Large intestine (tissue), 3 donors: ENCODE measurements at regions not wholly inside any gene's neighbourhood (a gene's known extent, or its start where the extent isn't known, plus 50 kb on each side); places are given as distances from the start of the nearest gene placed in this dataset.

Source experiments
- DNase-seq, 2 donors: peaks; one replicate each; pipeline versions ENCODE4 v3.0.0 to v3.0.0-alpha.2; 2013
- H3K27ac ChIP-seq: one replicate; pipeline ENCODE4 v1.5.1; 2013; ENCODE audit warnings: low read length
- H3K27me3 ChIP-seq: 2 replicates; pipeline ENCODE4 v1.6.1; 2013; ENCODE audit warnings: low read length; ENCODE audit not compliant: control insufficient read depth, insufficient read depth
- H3K36me3 ChIP-seq: 2 replicates; pipeline ENCODE4 v1.6.1; 2013; ENCODE audit warnings: low read length; ENCODE audit not compliant: control insufficient read depth, insufficient read depth
- H3K4me1 ChIP-seq: one replicate; pipeline ENCODE4 v1.6.1; 2013; ENCODE audit warnings: low read length; ENCODE audit not compliant: control insufficient read depth, insufficient read depth
- H3K4me3 ChIP-seq: one replicate; pipeline ENCODE4 v1.5.1; 2013; ENCODE audit warnings: low read length
- H3K9me3 ChIP-seq: one replicate; pipeline ENCODE4 v1.6.1; 2013; ENCODE audit warnings: mild to moderate bottlenecking, low read depth, low read length, moderate library complexity; ENCODE audit not compliant: control insufficient read depth
- WGBS: methylation state at CpG from one replicate; pipeline ENCODE4 v1.1.5; 2013; ENCODE audit warnings: low lambda C conversion rate; ENCODE audit not compliant: insufficient coverage; 5-methylcytosine and 5-hydroxymethylcytosine counted together

DNA sequence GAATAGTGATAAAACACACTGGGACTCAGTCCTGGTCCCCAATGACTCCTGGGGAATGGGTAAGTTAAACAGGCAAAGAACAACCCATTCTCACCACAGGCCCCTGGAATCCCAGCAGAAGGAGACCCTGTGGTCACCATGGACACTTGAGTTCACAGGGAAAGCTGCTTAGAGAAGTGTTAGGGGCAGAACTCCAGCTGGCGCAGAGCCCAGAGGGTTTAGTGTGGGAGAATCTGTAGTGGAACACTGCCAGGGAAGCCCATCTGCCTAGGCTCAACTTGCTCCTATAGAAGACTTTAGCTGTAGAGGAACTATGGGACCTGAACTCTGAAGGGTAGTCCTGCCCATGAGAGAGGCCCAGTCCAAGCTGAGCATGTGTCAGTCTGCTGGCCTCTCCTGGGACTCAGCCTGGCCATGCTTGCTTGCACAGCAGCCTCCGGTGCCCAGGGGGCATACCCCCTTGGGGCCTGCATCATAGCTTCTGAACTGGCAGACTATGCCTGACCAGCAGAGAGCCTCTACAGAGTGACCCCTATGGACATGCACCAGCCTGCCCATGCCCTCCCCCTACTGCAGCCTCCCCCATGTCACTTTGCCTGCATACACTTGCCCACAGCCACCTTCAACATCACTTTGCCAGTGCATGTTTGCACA is 343.5 kb downstream of the IDS start:
- Histone ChIP-seq H3K27ac (no peak overlapping the region), H3K9me3 (no peaks in the 10 kb centered on the region), H3K27me3 (no peaks in the 10 kb centered on the region), H3K36me3 (no peaks in the 10 kb centered on the region), H3K4me3 (no peak overlapping the region), H3K4me1 (no peaks in the 10 kb centered on the region)
- WGBS = no CpG with 5 or more reads among the region's 2 CpGs
- no peak for DNase-seq

GRCh38 chrX:149157976-149158375 is 347.1 kb downstream of the IDS start:
- no peak for DNase-seq
- no CpG with 5 or more reads among the region's 1 CpG for WGBS
- Histone ChIP-seq H3K36me3 (no peaks in the 10 kb centered on the region), H3K4me3 (no peak overlapping the region), H3K9me3 (no peaks in the 10 kb centered on the region), H3K4me1 (no peaks in the 10 kb centered on the region), H3K27ac (no peak overlapping the region), H3K27me3 (no peaks in the 10 kb centered on the region)

- DNase-seq = no peak
- no CpG with 5 or more reads among the region's 3 CpGs for WGBS
- no peaks in the 10 kb centered on the region for H3K27me3 ChIP-seq
- H3K4me1 ChIP-seq = no peaks in the 10 kb centered on the region
- no peak overlapping the region for H3K4me3 ChIP-seq
- H3K36me3 ChIP-seq = no peaks in the 10 kb centered on the region
- no peaks in the 10 kb centered on the region for H3K9me3 ChIP-seq
- no peak overlapping the region for H3K27ac ChIP-seq
These were observed 352.2 kb downstream of the IDS start for GRCh38 chrX:149152941-149153340.

GRCh38 chrX:149151805-149152757 is 353.0 kb downstream of the IDS start:
- no peaks in the 10 kb centered on the region for H3K9me3 ChIP-seq
- H3K4me1 ChIP-seq = no peaks in the 10 kb centered on the region
- no CpG with 5 or more reads among the region's 3 CpGs for WGBS
- H3K4me3 ChIP-seq = no peak overlapping the region
- H3K27me3 ChIP-seq = no peaks in the 10 kb centered on the region
- DNase-seq = peak in 1 of 2 donors; percentile 1
- H3K36me3 ChIP-seq = no peaks in the 10 kb centered on the region
- no peak overlapping the region for H3K27ac ChIP-seq

GRCh38 chrX:149145845-149146285 is 359.2 kb downstream of the IDS start:
- no peak overlapping the region for H3K4me3 ChIP-seq
- WGBS = no CpG with 5 or more reads among the region's 3 CpGs
- no peaks in the 10 kb centered on the region for H3K9me3 ChIP-seq
- no peaks in the 10 kb centered on the region for H3K36me3 ChIP-seq
- no peak for DNase-seq
- H3K27ac ChIP-seq = no peak overlapping the region
- no peaks in the 10 kb centered on the region for H3K27me3 ChIP-seq
- no peaks in the 10 kb centered on the region for H3K4me1 ChIP-seq

GRCh38 chrX:149131774-149132173 is 373.3 kb downstream of the IDS start:
- no CpG with 5 or more reads among the region's 3 CpGs for WGBS
- Histone ChIP-seq H3K36me3 (no peaks in the 10 kb centered on the region), H3K9me3 (no peaks in the 10 kb centered on the region), H3K27ac (no peak overlapping the region), H3K4me3 (no peak overlapping the region), H3K4me1 (no peaks in the 10 kb centered on the region), H3K27me3 (no peaks in the 10 kb centered on the region)
- DNase-seq = no peak

GRCh38 chrX:149129767-149130166 is 375.3 kb downstream of the IDS start:
- DNase-seq = no peak
- no peaks in the 10 kb centered on the region for H3K4me1 ChIP-seq
- no peak overlapping the region for H3K27ac ChIP-seq
- no peaks in the 10 kb centered on the region for H3K36me3 ChIP-seq
- H3K9me3 ChIP-seq = no peaks in the 10 kb centered on the region
- H3K4me3 ChIP-seq = no peak overlapping the region
- H3K27me3 ChIP-seq = no peaks in the 10 kb centered on the region
- no CpG with 5 or more reads among the region's 5 CpGs for WGBS

DNA sequence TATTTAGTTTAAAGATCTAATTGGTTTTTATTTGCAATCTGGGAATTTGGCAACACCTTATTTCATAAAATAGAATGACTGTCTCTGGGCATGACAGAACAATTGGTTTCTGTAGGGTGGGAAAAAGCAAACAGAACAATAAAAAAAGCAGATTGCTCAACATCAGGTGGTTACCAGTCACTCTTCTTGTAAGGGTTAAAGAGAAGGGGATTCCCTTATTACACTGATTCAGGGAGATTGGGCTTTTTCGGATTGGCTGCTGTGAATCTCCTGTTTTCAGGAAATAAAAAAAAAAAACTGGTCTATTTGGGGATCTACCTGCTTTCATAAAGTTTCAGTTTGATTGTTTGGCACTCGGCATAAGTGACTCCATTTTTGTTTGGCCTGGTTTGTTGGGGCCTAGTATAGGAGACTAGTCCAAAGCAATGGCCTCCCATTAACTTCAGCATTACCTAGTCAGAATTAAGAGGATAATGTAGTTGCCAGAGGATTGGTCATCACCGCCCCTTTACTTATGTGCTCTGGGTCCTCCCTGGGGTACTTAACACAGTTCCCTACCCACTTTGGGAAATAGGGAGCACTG is 380.5 kb downstream of the IDS start:
- DNase-seq = no peak
- Histone ChIP-seq H3K4me1 (no peaks in the 10 kb centered on the region), H3K27me3 (no peaks in the 10 kb centered on the region), H3K9me3 (no peaks in the 10 kb centered on the region), H3K36me3 (no peaks in the 10 kb centered on the region), H3K4me3 (no peak overlapping the region), H3K27ac (no peak overlapping the region)
- WGBS = no CpG with 5 or more reads among the region's 3 CpGs

GRCh38 chrX:149121206-149121920 is 383.7 kb downstream of the IDS start:
- Histone ChIP-seq H3K36me3 (no peaks in the 10 kb centered on the region), H3K4me1 (no peaks in the 10 kb centered on the region), H3K9me3 (no peaks in the 10 kb centered on the region), H3K4me3 (no peak overlapping the region), H3K27ac (no peak overlapping the region), H3K27me3 (no peaks in the 10 kb centered on the region)
- no peak for DNase-seq
- WGBS = no CpG with 5 or more reads among the region's 7 CpGs

GRCh38 chrX:149120459-149120858 is 384.6 kb downstream of the IDS start:
- DNase-seq = no peak
- H3K27ac ChIP-seq = no peak overlapping the region
- no CpG with 5 or more reads among the region's 2 CpGs for WGBS
- H3K9me3 ChIP-seq = no peaks in the 10 kb centered on the region
- no peaks in the 10 kb centered on the region for H3K4me1 ChIP-seq
- H3K36me3 ChIP-seq = no peaks in the 10 kb centered on the region
- no peaks in the 10 kb centered on the region for H3K27me3 ChIP-seq
- no peak overlapping the region for H3K4me3 ChIP-seq
